ENCODE measurements at regions not wholly inside any gene's neighbourhood (a gene's known extent, or its start where the extent isn't known, plus 50 kb on each side); places are given as distances from the start of the nearest gene placed in this dataset.

DNA sequence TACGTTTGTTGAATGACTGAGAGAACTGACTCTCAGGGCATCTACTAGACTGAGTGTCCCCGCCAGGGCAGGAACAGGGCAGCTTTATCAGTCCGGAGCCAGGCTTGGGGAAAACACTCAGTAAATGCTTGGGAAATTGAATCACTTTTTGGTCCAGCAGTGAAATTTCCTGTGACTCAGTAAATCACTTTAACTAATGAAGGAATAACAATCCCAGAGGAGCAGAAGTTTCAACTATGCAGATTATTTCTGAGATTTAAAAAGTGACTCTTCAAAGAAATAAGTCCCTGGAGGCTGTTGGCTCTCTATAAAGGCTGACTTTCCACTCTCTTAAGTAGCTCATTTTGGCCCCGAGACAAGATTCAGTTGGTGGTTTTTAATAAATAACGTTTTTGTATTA lies 101.8 kb downstream of the FOXL1 start:
- TF ChIP-seq EZH2 (IDR thresholded peaks at IDR 0.05; ENCODE audit: borderline replicate concordance) (no peak), EZH2phosphoT487 (IDR thresholded peaks at IDR 0.05; ENCODE audit: low read depth, severe bottlenecking, unreplicated experiment) (no peak)
- TF ChIP-seq, protein P1, sequence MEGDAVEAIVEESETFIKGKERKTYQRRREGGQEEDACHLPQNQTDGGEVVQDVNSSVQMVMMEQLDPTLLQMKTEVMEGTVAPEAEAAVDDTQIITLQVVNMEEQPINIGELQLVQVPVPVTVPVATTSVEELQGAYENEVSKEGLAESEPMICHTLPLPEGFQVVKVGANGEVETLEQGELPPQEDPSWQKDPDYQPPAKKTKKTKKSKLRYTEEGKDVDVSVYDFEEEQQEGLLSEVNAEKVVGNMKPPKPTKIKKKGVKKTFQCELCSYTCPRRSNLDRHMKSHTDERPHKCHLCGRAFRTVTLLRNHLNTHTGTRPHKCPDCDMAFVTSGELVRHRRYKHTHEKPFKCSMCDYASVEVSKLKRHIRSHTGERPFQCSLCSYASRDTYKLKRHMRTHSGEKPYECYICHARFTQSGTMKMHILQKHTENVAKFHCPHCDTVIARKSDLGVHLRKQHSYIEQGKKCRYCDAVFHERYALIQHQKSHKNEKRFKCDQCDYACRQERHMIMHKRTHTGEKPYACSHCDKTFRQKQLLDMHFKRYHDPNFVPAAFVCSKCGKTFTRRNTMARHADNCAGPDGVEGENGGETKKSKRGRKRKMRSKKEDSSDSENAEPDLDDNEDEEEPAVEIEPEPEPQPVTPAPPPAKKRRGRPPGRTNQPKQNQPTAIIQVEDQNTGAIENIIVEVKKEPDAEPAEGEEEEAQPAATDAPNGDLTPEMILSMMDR (IDR thresholded peaks at IDR 0.05; ENCODE audit: poor library complexity), result no peak

All from hepatocyte (in vitro differentiated cells).